ENCODE measurements at regions not wholly inside any gene's neighbourhood (a gene's known extent, or its start where the extent isn't known, plus 50 kb on each side); places are given as distances from the start of the nearest gene placed in this dataset.

- TF ChIP-seq TEAD4 (IDR thresholded peaks at IDR 0.05; ENCODE audit: low read length): peak; percentile 37; the same call in 1 of the 2 replicates
- TF ChIP-seq TEAD4 (CRISPR knock-in tag; IDR thresholded peaks at IDR 0.05; ENCODE audit: borderline replicate concordance): no peak
- no peak for TF ChIP-seq POU5F1 (IDR thresholded peaks at IDR 0.05; ENCODE audit: borderline replicate concordance, low read depth, low read length, partially characterized antibody)
- peak; percentile 90 to 91 for TF ChIP-seq SIX5 (IDR thresholded peaks at IDR 0.05; ENCODE audit: borderline replicate concordance in 1 of 2, insufficient read depth in 1 of 2, low read depth in 1 of 2, low read length in 2 of 2)
- TF ChIP-seq DIDO1 (tag; IDR thresholded peaks at IDR 0.05; ENCODE audit: low read depth): peak; percentile 81; the same call in 1 of the 2 replicates
- TF ChIP-seq TBL1XR1 (IDR thresholded peaks at IDR 0.05; ENCODE audit: low read length in 2 of 2): 0 out of 4 replicates have a peak, but pooled peaks of 1 of the 2 experiments have one; percentile 44
- TF ChIP-seq FOXK2 (conservative IDR thresholded peaks at IDR 0.05 in 1 of 2, IDR thresholded peaks at IDR 0.05 in 1 of 2; ENCODE audit: low read depth in 2 of 2): peak; percentile 83 to 86
- peak; percentile 70; the same call in 1 of the 2 replicates for TF ChIP-seq TOE1 (IDR thresholded peaks at IDR 0.05; ENCODE audit: borderline replicate concordance)
- no peak for TF ChIP-seq TOE1 (CRISPR knock-in tag; IDR thresholded peaks at IDR 0.05; ENCODE audit: borderline replicate concordance, low read depth)
- peak; percentile 57 for TF ChIP-seq PHF8 (IDR thresholded peaks at IDR 0.05; ENCODE audit: borderline replicate concordance, low read length)
- peak; percentile 64; the same call in 1 of the 2 replicates for TF ChIP-seq RAD51 (IDR thresholded peaks at IDR 0.05; ENCODE audit: borderline replicate concordance, low read depth)
- TF ChIP-seq, protein P1, sequence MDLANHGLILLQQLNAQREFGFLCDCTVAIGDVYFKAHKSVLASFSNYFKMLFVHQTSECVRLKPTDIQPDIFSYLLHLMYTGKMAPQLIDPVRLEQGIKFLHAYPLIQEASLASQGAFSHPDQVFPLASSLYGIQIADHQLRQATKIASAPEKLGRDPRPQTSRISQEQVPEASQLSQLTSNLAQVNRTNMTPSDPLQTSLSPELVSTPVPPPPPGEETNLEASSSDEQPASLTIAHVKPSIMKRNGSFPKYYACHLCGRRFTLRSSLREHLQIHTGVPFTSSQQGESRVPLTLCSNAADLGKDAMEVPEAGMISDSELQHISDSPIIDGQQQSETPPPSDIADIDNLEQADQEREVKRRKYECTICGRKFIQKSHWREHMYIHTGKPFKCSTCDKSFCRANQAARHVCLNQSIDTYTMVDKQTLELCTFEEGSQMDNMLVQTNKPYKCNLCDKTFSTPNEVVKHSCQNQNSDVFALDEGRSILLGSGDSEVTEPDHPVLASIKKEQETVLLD (IDR thresholded peaks at IDR 0.05): peak; percentile 74
- TF ChIP-seq, protein P2, sequence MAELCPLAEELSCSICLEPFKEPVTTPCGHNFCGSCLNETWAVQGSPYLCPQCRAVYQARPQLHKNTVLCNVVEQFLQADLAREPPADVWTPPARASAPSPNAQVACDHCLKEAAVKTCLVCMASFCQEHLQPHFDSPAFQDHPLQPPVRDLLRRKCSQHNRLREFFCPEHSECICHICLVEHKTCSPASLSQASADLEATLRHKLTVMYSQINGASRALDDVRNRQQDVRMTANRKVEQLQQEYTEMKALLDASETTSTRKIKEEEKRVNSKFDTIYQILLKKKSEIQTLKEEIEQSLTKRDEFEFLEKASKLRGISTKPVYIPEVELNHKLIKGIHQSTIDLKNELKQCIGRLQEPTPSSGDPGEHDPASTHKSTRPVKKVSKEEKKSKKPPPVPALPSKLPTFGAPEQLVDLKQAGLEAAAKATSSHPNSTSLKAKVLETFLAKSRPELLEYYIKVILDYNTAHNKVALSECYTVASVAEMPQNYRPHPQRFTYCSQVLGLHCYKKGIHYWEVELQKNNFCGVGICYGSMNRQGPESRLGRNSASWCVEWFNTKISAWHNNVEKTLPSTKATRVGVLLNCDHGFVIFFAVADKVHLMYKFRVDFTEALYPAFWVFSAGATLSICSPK (IDR thresholded peaks at IDR 0.05; ENCODE audit: borderline replicate concordance): no peak
- TF ChIP-seq KLF13 (tag; IDR thresholded peaks at IDR 0.05; ENCODE audit: borderline replicate concordance, low read depth): 0 out of 2 replicates have a peak, but pooled peaks have one; percentile 42
- peak; percentile 74; the same call in 1 of the 2 replicates for TF ChIP-seq LCOR (CRISPR knock-in tag; IDR thresholded peaks at IDR 0.05)
- TF ChIP-seq, protein P3, sequence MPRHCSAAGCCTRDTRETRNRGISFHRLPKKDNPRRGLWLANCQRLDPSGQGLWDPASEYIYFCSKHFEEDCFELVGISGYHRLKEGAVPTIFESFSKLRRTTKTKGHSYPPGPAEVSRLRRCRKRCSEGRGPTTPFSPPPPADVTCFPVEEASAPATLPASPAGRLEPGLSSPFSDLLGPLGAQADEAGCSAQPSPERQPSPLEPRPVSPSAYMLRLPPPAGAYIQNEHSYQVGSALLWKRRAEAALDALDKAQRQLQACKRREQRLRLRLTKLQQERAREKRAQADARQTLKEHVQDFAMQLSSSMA (CRISPR knock-in tag; IDR thresholded peaks at IDR 0.05): no peak
- peak; percentile 90 for TF ChIP-seq KLF1 (tag; IDR thresholded peaks at IDR 0.05)
- peak; percentile 96 for TF ChIP-seq ZNF143 (CRISPR knock-in tag; IDR thresholded peaks at IDR 0.05)
- peak; percentile 85; the same call in 1 of the 2 replicates for TF ChIP-seq ZNF197 (CRISPR knock-in tag; IDR thresholded peaks at IDR 0.05; ENCODE audit: low read depth)
- peak; percentile 75 for TF ChIP-seq RBFOX2 (IDR thresholded peaks at IDR 0.05; ENCODE audit: low read depth, low read length)
- no peak for TF ChIP-seq KAT7 (CRISPR knock-in tag; IDR thresholded peaks at IDR 0.05; ENCODE audit: borderline replicate concordance)
- no peak for TF ChIP-seq NR2C1 (IDR thresholded peaks at IDR 0.05)
- peak; percentile 62 for TF ChIP-seq NR2C1 (tag; IDR thresholded peaks at IDR 0.05)
- TF ChIP-seq STAT5B (CRISPR knock-in tag; IDR thresholded peaks at IDR 0.05): no peak
Observed at GRCh38 chr2:2613279-2614199, 282.5 kb upstream of the MYT1L start (continued).

Data from K562 (cell line).